ENCODE measurements at regions not wholly inside any gene's neighbourhood (a gene's known extent, or its start where the extent isn't known, plus 50 kb on each side); places are given as distances from the start of the nearest gene placed in this dataset.

GRCh38 chr2:238594796-238595749 is 168.3 kb downstream of the ASB1 start:
- no peak for TF ChIP-seq EZH2 (IDR thresholded peaks at IDR 0.05; ENCODE audit: borderline replicate concordance, low read depth, low read length, severe bottlenecking)
- TF ChIP-seq, protein P1, sequence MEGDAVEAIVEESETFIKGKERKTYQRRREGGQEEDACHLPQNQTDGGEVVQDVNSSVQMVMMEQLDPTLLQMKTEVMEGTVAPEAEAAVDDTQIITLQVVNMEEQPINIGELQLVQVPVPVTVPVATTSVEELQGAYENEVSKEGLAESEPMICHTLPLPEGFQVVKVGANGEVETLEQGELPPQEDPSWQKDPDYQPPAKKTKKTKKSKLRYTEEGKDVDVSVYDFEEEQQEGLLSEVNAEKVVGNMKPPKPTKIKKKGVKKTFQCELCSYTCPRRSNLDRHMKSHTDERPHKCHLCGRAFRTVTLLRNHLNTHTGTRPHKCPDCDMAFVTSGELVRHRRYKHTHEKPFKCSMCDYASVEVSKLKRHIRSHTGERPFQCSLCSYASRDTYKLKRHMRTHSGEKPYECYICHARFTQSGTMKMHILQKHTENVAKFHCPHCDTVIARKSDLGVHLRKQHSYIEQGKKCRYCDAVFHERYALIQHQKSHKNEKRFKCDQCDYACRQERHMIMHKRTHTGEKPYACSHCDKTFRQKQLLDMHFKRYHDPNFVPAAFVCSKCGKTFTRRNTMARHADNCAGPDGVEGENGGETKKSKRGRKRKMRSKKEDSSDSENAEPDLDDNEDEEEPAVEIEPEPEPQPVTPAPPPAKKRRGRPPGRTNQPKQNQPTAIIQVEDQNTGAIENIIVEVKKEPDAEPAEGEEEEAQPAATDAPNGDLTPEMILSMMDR (IDR thresholded peaks at IDR 0.05; ENCODE audit: borderline replicate concordance, extremely low read depth, low read length, poor library complexity, severe bottlenecking), result no peak
- Histone ChIP-seq H3K4me3 (ENCODE audit: low read depth in 1 of 2, low read length in 2 of 2) (no peak overlapping the region), H3K36me3 (ENCODE audit: insufficient read depth, low read length) (no peaks in the 10 kb centered on the region), H3K79me2 (ENCODE audit: insufficient read depth, low read length) (no peaks in the 10 kb centered on the region), H3K9ac (ENCODE audit: low read depth, low read length) (no peak overlapping the region), H2AFZ (ENCODE audit: low read depth, low read length) (no peak overlapping the region), H3K27me3 (ENCODE audit: insufficient read depth, low read length, poor library complexity) (no peaks in the 10 kb centered on the region), H3K4me2 (ENCODE audit: insufficient read depth, low read length) (no peak overlapping the region), H3K9me3 (ENCODE audit: insufficient read depth, low read length, severe bottlenecking) (no peaks in the 10 kb centered on the region), H3K4me1 (ENCODE audit: insufficient read depth, low read length) (no peaks in the 10 kb centered on the region), H4K20me1 (ENCODE audit: insufficient read depth, low read length) (no peaks in the 10 kb centered on the region), H3K27ac (ENCODE audit: low read length) (no peak overlapping the region)
- no peak for DNase-seq
- ATAC-seq (ENCODE audit: insufficient read depth, low read depth), result no peak

DNA sequence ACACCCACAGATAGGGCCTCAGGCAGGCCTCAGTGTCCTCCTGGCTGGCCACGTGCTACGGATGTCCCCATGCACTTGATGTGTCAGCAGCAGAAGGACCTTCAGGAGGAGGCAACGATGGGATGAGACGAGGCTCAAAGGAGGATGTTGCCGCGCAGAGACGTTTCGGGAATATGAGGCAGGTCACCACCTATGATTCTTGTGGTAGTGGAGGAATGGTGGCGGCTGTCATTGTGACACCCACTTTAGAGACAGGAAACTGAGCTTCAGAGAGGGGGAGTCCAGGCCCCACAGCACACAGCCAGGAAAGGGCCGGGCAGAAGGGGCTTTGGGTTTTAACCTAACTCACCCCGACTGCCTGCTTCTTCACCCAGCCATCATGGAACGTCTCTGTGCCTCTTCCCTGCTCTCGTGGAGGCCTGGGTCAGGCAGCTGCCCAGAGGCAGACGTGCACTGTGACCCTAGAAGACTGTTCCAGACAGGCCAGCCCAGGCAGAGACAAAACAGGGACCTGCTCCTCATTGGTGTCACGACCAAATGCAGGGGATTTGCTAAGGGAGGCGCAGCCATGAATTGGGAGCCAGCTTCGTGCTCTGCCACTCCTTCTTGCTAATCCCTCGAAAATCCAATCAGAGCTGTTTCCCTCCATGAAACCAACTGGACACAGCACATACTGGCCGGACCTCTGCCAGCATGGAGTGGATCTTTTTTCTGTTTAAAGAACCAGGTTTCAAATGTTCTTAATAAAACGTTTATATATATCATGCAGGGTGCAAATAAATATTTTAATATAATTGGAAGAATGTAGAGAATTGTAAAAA is 169.2 kb downstream of the ASB1 start:
- TF ChIP-seq, protein P1 (IDR thresholded peaks at IDR 0.05; ENCODE audit: borderline replicate concordance, extremely low read depth, low read length, poor library complexity, severe bottlenecking), result no peak
- TF ChIP-seq EZH2 (IDR thresholded peaks at IDR 0.05; ENCODE audit: borderline replicate concordance, low read depth, low read length, severe bottlenecking), result no peak
- Histone ChIP-seq H3K4me2 (ENCODE audit: insufficient read depth, low read length) (no peak overlapping the region), H4K20me1 (ENCODE audit: insufficient read depth, low read length) (no peaks in the 10 kb centered on the region), H2AFZ (ENCODE audit: low read depth, low read length) (no peak overlapping the region), H3K4me3 (ENCODE audit: low read depth in 1 of 2, low read length in 2 of 2) (no peak overlapping the region), H3K9me3 (ENCODE audit: insufficient read depth, low read length, severe bottlenecking) (no peaks in the 10 kb centered on the region), H3K36me3 (ENCODE audit: insufficient read depth, low read length) (no peaks in the 10 kb centered on the region), H3K9ac (ENCODE audit: low read depth, low read length) (no peak overlapping the region), H3K4me1 (ENCODE audit: insufficient read depth, low read length) (no peaks in the 10 kb centered on the region), H3K27ac (ENCODE audit: low read length) (no peak overlapping the region), H3K27me3 (ENCODE audit: insufficient read depth, low read length, poor library complexity) (no peaks in the 10 kb centered on the region), H3K79me2 (ENCODE audit: insufficient read depth, low read length) (no peaks in the 10 kb centered on the region)
- ATAC-seq (ENCODE audit: insufficient read depth, low read depth), result no peak
- DNase-seq, result no peak

DNA sequence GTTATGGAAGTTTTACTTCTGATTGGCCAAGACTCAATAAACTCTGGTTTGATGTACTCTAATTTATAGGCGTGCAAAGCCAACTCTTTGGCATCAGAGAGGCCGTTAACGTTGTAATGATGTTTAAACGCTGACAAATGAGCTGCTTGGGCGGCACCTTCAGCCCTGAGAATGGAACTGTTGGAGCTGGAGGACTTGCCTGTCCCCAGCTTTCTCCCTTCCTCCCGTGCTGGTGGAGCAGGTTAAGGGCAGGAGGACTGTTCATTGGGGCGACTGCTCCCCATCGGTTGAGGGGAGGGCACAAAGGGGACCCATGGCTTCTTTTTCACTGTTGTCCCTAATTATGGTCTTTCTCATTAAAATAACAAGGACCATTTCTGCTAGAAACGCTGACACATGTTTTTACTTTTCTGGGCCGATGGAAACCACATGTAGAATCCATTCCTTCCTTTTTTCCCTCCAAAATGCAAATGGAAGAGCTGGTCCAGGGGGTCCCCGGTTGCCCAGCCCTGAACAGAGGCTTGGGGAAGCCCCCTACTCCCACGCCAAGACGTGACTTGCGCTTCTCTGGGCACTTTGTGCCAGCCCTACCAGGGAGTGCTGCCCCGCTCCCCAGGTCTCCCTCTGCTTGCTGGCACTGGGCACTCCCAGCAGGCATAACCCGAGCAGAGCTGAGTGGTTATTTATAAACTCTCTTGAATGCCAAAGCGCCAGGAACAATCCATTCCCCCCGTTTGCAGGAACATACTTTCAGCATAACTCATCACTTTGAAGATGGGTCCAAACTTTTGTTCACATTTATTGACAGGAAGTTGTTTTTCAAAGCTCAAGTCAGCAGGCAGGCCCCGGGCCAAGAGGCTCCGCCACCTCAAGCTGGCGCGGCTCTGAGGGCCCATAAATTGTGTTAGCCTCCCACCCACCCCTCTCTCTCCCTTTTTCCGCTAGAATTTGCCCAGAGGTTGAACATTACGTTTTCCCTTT is 170.1 kb downstream of the ASB1 start:
- Histone ChIP-seq H3K27ac (ENCODE audit: low read length) (no peak overlapping the region), H3K4me2 (ENCODE audit: insufficient read depth, low read length) (no peak overlapping the region), H3K4me3 (ENCODE audit: low read depth in 1 of 2, low read length in 2 of 2) (no peak overlapping the region), H3K9me3 (ENCODE audit: insufficient read depth, low read length, severe bottlenecking) (no peaks in the 10 kb centered on the region), H3K36me3 (ENCODE audit: insufficient read depth, low read length) (no peaks in the 10 kb centered on the region), H3K9ac (ENCODE audit: low read depth, low read length) (no peak overlapping the region), H3K79me2 (ENCODE audit: insufficient read depth, low read length) (no peaks in the 10 kb centered on the region), H2AFZ (ENCODE audit: low read depth, low read length) (no peak overlapping the region), H4K20me1 (ENCODE audit: insufficient read depth, low read length) (no peaks in the 10 kb centered on the region), H3K4me1 (ENCODE audit: insufficient read depth, low read length) (no peaks in the 10 kb centered on the region), H3K27me3 (ENCODE audit: insufficient read depth, low read length, poor library complexity) (no peaks in the 10 kb centered on the region)
- TF ChIP-seq EZH2 (IDR thresholded peaks at IDR 0.05; ENCODE audit: borderline replicate concordance, low read depth, low read length, severe bottlenecking), result no peak
- TF ChIP-seq, protein P1 (IDR thresholded peaks at IDR 0.05; ENCODE audit: borderline replicate concordance, extremely low read depth, low read length, poor library complexity, severe bottlenecking), result no peak
- DNase-seq (no peak), ATAC-seq (ENCODE audit: insufficient read depth, low read depth) (no peak)

All from DND-41 (cell line).